SU-DHL-6 (cell line): ENCODE measurements at regions not wholly inside any gene's neighbourhood (a gene's known extent, or its start where the extent isn't known, plus 50 kb on each side); places are given as distances from the start of the nearest gene placed in this dataset.

ENCODE experiments used
- H2AFZ ChIP-seq: fragments of 200-600 bp; sonication (generic); 2 replicates; pipeline ENCODE4 v1.6.1; 2014; ENCODE audit warnings: low read depth, mild to moderate bottlenecking, moderate library complexity, mixed read lengths, antibody characterized with exemption, low read length; ENCODE audit not compliant: severe bottlenecking
- H3F3A ChIP-seq: fragments of 200-600 bp; shearing (Covaris generic); 2 replicates; pipeline ENCODE4 v1.6.0; 2016; ENCODE audit warnings: antibody characterized with exemption, mild to moderate bottlenecking; ENCODE audit not compliant: insufficient read depth
- H3K27ac ChIP-seq: fragments of 200-600 bp; sonication (generic); 2 replicates; pipeline ENCODE4 v1.5.1; 2016; ENCODE audit warnings: low read depth, mild to moderate bottlenecking, low read length, moderate library complexity, mixed read lengths
- H3K27me3 ChIP-seq: fragments of 200-600 bp; sonication (generic), shearing (Covaris generic); 2 replicates; pipeline ENCODE4 v1.6.0; 2014; ENCODE audit warnings: mild to moderate bottlenecking, low read length
- H3K36me3 ChIP-seq: fragments of 200-600 bp; sonication (generic); 2 replicates; pipeline ENCODE4 v1.6.1; 2014; ENCODE audit warnings: mild to moderate bottlenecking, low read length, mixed read lengths
- H3K4me2 ChIP-seq: fragments of 300-600, 200-600 bp; shearing (Covaris generic), sonication (generic); 2 replicates; pipeline ENCODE4 v1.6.0; 2014; ENCODE audit warnings: low read length, low read depth, mild to moderate bottlenecking; ENCODE audit not compliant: poor library complexity, severe bottlenecking
- H3K4me3 ChIP-seq: fragments of 200-600 bp; sonication (generic); 2 replicates; pipeline ENCODE4 v1.5.1; 2014; ENCODE audit warnings: antibody characterized with exemption, low read length, mild to moderate bottlenecking, mixed read lengths; ENCODE audit not compliant: insufficient read depth, poor library complexity, severe bottlenecking
- H3K79me2 ChIP-seq: fragments of 200-600 bp; sonication (generic); 2 replicates; pipeline ENCODE4 v1.6.1; 2014; ENCODE audit warnings: mild to moderate bottlenecking, low read length, moderate library complexity; ENCODE audit not compliant: insufficient read depth
- H3K9ac ChIP-seq: fragments of 200-600 bp; sonication (generic); 2 replicates; pipeline ENCODE4 v1.7.0; 2014; ENCODE audit warnings: mild to moderate bottlenecking, low read length
- H3K9me2 ChIP-seq: fragments of 200-600 bp; sonication (generic); replicated peaks from 2 replicates; pipeline ENCODE4 v1.6.1; 2014; ENCODE audit warnings: low read length; ENCODE audit not compliant: insufficient read depth
- H3K9me3 ChIP-seq: fragments of 200-600 bp; sonication (generic); 2 replicates; pipeline ENCODE4 v1.6.1; 2014; ENCODE audit warnings: low read length, mixed read lengths; ENCODE audit not compliant: insufficient read depth
- H4K20me1 ChIP-seq: fragments of 200-600 bp; sonication (generic); 2 replicates; pipeline ENCODE4 v1.6.1; 2014; ENCODE audit warnings: low read depth, mild to moderate bottlenecking, antibody characterized with exemption, low read length, moderate library complexity, mixed read lengths
- EZH2phosphoT487 ChIP-seq: fragments of 200-600 bp; sonication (generic), shearing (Covaris generic); conservative IDR thresholded peaks from 2 replicates; pipeline ENCODE4 v1.6.1; 2018; ENCODE audit warnings: mild to moderate bottlenecking, antibody characterized with exemption, low read length, moderate library complexity, mixed read lengths
- TF ChIP-seq, protein P1 (sequence below): fragments of 200-600 bp; sonication (generic); IDR thresholded peaks from one replicate; pipeline ENCODE4 v1.5.1; 2017; ENCODE audit warnings: antibody characterized with exemption, mild to moderate bottlenecking, low read length, moderate library complexity; ENCODE audit not compliant: insufficient read depth, poor library complexity, severe bottlenecking

DNA sequence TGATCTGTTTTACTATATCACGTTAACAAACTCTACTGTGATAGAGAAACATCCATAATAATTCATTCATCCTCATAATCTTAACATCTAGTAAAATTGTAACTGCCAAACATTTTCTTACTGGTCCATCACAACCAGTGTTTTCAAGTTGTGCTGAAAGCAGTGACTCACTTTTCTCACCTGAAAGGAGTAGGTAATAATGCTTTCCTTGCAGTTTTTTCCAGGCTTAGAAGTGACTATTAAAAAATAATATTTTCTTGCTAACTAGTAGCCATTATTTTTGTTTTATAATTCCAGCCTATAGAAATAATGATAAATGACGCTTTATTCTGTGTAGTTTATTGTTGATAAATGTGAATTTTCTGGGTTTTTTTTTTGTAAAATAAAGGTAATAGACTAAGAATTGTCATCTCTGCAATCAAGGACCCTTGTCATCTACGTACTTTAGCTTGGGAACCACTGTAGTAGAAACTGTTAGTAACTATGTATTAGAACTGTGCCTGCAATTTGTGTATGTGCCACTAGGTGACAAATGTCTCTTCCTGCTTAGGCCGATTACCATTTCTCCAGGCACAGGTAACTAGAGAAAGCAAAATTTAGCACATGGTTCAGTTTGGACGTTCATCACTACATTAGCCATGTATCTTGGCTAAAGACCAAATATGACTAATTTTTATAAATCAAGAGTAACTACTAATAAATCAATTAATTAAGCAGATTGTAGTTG lies 409.4 kb upstream of the ERCC4 start:
- no peak for TF ChIP-seq EZH2phosphoT487
- TF ChIP-seq, protein P1, sequence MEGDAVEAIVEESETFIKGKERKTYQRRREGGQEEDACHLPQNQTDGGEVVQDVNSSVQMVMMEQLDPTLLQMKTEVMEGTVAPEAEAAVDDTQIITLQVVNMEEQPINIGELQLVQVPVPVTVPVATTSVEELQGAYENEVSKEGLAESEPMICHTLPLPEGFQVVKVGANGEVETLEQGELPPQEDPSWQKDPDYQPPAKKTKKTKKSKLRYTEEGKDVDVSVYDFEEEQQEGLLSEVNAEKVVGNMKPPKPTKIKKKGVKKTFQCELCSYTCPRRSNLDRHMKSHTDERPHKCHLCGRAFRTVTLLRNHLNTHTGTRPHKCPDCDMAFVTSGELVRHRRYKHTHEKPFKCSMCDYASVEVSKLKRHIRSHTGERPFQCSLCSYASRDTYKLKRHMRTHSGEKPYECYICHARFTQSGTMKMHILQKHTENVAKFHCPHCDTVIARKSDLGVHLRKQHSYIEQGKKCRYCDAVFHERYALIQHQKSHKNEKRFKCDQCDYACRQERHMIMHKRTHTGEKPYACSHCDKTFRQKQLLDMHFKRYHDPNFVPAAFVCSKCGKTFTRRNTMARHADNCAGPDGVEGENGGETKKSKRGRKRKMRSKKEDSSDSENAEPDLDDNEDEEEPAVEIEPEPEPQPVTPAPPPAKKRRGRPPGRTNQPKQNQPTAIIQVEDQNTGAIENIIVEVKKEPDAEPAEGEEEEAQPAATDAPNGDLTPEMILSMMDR, result peak; percentile 40
- H3K27ac ChIP-seq, result no peak overlapping the region

DNA sequence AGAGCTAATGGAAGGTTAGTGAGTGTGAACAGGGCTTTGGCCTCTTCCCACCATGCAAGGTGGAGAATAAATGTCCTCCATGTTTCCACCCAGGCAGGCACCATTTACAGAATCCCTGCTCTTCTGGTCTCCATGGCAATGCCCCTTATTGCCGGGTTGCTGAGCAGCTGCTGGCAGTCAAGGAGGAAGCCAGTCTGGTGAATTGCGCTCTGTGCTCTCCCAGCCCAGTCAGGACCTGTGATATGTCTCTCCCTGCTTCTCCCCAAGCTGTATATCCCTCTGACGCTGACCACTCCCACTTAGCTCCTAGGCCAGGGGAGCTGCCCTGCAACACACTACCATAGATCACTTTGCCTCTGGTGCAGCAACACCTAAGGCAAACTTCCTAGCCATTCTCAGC lies 402.1 kb upstream of the ERCC4 start:
- Histone ChIP-seq H3F3A (no peaks in the 10 kb centered on the region), H3K36me3 (no peaks in the 10 kb centered on the region)
- TF ChIP-seq EZH2phosphoT487, result no peak
- TF ChIP-seq, protein P1, result no peak

More for the DNA sequence above, 409.4 kb upstream of the ERCC4 start:
- H3K9me3 ChIP-seq, result no peaks in the 10 kb centered on the region
- H3K27me3 ChIP-seq, result no peaks in the 10 kb centered on the region
- H3K4me3 ChIP-seq, result no peak overlapping the region
- H2AFZ ChIP-seq, result no peak overlapping the region
- no peak overlapping the region for H3K4me2 ChIP-seq
- no peaks in the 10 kb centered on the region for H3K9me2 ChIP-seq
- H3K36me3 ChIP-seq, result no peaks in the 10 kb centered on the region
- H3K79me2 ChIP-seq, result no peaks in the 10 kb centered on the region
- H3K9ac ChIP-seq, result no peak overlapping the region
- no peaks in the 10 kb centered on the region for H3F3A ChIP-seq
- H4K20me1 ChIP-seq, result no peaks in the 10 kb centered on the region

DNA sequence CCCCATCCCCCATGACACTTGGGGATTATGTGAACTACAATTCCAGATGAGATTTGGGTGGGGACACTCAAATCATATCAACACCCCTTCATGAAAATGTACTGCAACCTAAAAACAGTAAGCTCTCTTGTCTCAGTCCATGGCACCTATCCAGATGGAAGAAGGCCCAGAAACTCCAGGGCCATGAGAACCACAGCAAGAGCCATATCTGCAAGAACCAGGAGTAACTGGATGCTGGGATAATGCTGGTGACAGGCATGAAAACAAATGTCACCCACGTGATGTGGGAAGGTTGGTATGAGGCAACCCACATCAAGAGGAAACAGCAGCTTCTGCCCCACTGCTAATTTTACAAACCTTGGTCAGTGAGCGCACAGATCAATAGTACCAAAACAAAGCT lies 400.1 kb upstream of the ERCC4 start:
- Histone ChIP-seq H3K79me2 (no peaks in the 10 kb centered on the region), H3F3A (no peaks in the 10 kb centered on the region), H3K4me3 (no peak overlapping the region), H3K4me2 (no peak overlapping the region), H3K9me2 (no peaks in the 10 kb centered on the region), H3K9ac (no peak overlapping the region), H3K27ac (no peak overlapping the region), H4K20me1 (no peaks in the 10 kb centered on the region), H2AFZ (no peak overlapping the region), H3K36me3 (no peaks in the 10 kb centered on the region), H3K27me3 (no peaks in the 10 kb centered on the region), H3K9me3 (no peaks in the 10 kb centered on the region)
- TF ChIP-seq, protein P1, result no peak
- no peak for TF ChIP-seq EZH2phosphoT487

More for the DNA sequence above, 402.1 kb upstream of the ERCC4 start:
- Histone ChIP-seq H3K79me2 (no peaks in the 10 kb centered on the region), H2AFZ (no peak overlapping the region), H3K4me3 (no peak overlapping the region), H3K9ac (no peak overlapping the region), H3K4me2 (no peak overlapping the region), H3K9me3 (no peaks in the 10 kb centered on the region), H3K9me2 (no peaks in the 10 kb centered on the region), H3K27ac (no peak overlapping the region), H3K27me3 (no peaks in the 10 kb centered on the region), H4K20me1 (no peaks in the 10 kb centered on the region)
